ENCODE measurements at regions not wholly inside any gene's neighbourhood (a gene's known extent, or its start where the extent isn't known, plus 50 kb on each side); places are given as distances from the start of the nearest gene placed in this dataset.

- H3K27ac Mint-ChIP-seq (ENCODE audit: unreplicated experiment): no peak overlapping the region
- H3K4me3 Mint-ChIP-seq (ENCODE audit: unreplicated experiment): no peak overlapping the region
- no peak for TF ChIP-seq CTCF (IDR thresholded peaks at IDR 0.05; ENCODE audit: unreplicated experiment)
- DNase-seq (ENCODE audit: low spot score): no peak
- peaks cover 4% of the 10 kb centered on the region for H3K27me3 Mint-ChIP-seq (ENCODE audit: unreplicated experiment)
- H3K36me3 Mint-ChIP-seq (ENCODE audit: low read depth, unreplicated experiment): no peaks in the 10 kb centered on the region
- H3K4me1 Mint-ChIP-seq (ENCODE audit: unreplicated experiment): no peaks in the 10 kb centered on the region
- H3K9me3 Mint-ChIP-seq (ENCODE audit: unreplicated experiment): no peaks in the 10 kb centered on the region
These were observed 117.7 kb upstream of the GSC start for GRCh38 chr14:94887591-94887990.

- DNase-seq (ENCODE audit: low spot score): no peak
- H3K9me3 Mint-ChIP-seq (ENCODE audit: unreplicated experiment): no peaks in the 10 kb centered on the region
- no peak overlapping the region for H3K4me3 Mint-ChIP-seq (ENCODE audit: unreplicated experiment)
- peaks cover 4% of the 10 kb centered on the region for H3K27me3 Mint-ChIP-seq (ENCODE audit: unreplicated experiment)
- TF ChIP-seq CTCF (IDR thresholded peaks at IDR 0.05; ENCODE audit: unreplicated experiment): no peak
- no peaks in the 10 kb centered on the region for H3K36me3 Mint-ChIP-seq (ENCODE audit: low read depth, unreplicated experiment)
- H3K27ac Mint-ChIP-seq (ENCODE audit: unreplicated experiment): no peak overlapping the region
- no peaks in the 10 kb centered on the region for H3K4me1 Mint-ChIP-seq (ENCODE audit: unreplicated experiment)
These were observed 117.0 kb upstream of the GSC start for GRCh38 chr14:94886931-94887330.

GRCh38 chr14:94885481-94886155 lies 115.7 kb upstream of the GSC start:
- H3K27me3 Mint-ChIP-seq (ENCODE audit: unreplicated experiment): peaks cover 4% of the 10 kb centered on the region
- TF ChIP-seq CTCF (IDR thresholded peaks at IDR 0.05; ENCODE audit: unreplicated experiment): no peak

GRCh38 chr14:94884616-94885230 lies 114.8 kb upstream of the GSC start:
- no peaks in the 10 kb centered on the region for H3K36me3 Mint-ChIP-seq (ENCODE audit: low read depth, unreplicated experiment)
- H3K27me3 Mint-ChIP-seq (ENCODE audit: unreplicated experiment): peaks cover 4% of the 10 kb centered on the region
- no peak overlapping the region for H3K27ac Mint-ChIP-seq (ENCODE audit: unreplicated experiment)
- no peak overlapping the region for H3K4me3 Mint-ChIP-seq (ENCODE audit: unreplicated experiment)
- DNase-seq (ENCODE audit: low spot score): no peak
- no peaks in the 10 kb centered on the region for H3K9me3 Mint-ChIP-seq (ENCODE audit: unreplicated experiment)
- H3K4me1 Mint-ChIP-seq (ENCODE audit: unreplicated experiment): no peaks in the 10 kb centered on the region
- TF ChIP-seq CTCF (IDR thresholded peaks at IDR 0.05; ENCODE audit: unreplicated experiment): no peak

More at GRCh38 chr14:94885481-94886155, 115.7 kb upstream of the GSC start:
- H3K4me3 Mint-ChIP-seq (ENCODE audit: unreplicated experiment): no peak overlapping the region
- no peaks in the 10 kb centered on the region for H3K36me3 Mint-ChIP-seq (ENCODE audit: low read depth, unreplicated experiment)
- DNase-seq (ENCODE audit: low spot score): no peak
- H3K4me1 Mint-ChIP-seq (ENCODE audit: unreplicated experiment): no peaks in the 10 kb centered on the region
- no peaks in the 10 kb centered on the region for H3K9me3 Mint-ChIP-seq (ENCODE audit: unreplicated experiment)
- no peak overlapping the region for H3K27ac Mint-ChIP-seq (ENCODE audit: unreplicated experiment)

- Mint-ChIP-seq H3K4me1 (ENCODE audit: unreplicated experiment) (no peaks in the 10 kb centered on the region), H3K4me3 (ENCODE audit: unreplicated experiment) (no peak overlapping the region), H3K9me3 (ENCODE audit: unreplicated experiment) (no peaks in the 10 kb centered on the region), H3K27me3 (ENCODE audit: unreplicated experiment) (no peaks in the 10 kb centered on the region), H3K27ac (ENCODE audit: unreplicated experiment) (no peak overlapping the region), H3K36me3 (ENCODE audit: low read depth, unreplicated experiment) (no peaks in the 10 kb centered on the region)
- no peak for DNase-seq (ENCODE audit: low spot score)
- no peak for TF ChIP-seq CTCF (IDR thresholded peaks at IDR 0.05; ENCODE audit: unreplicated experiment)
These were observed 112.5 kb upstream of the GSC start for GRCh38 chr14:94882401-94882800.
